HG03159 (cell line): ENCODE measurements at regions not wholly inside any gene's neighbourhood (a gene's known extent, or its start where the extent isn't known, plus 50 kb on each side); places are given as distances from the start of the nearest gene placed in this dataset.
A peak's percentile ranks its signal among the peaks of the same experiment; 100 is the strongest.

Experiments
- ATAC-seq: cut with Tn5 transposase; IDR thresholded peaks from one replicate; pipeline ENCODE4 v1.9.1; 2021; ENCODE audit warnings: mild to moderate bottlenecking, moderate library complexity; ENCODE audit not compliant: unreplicated experiment

DNA sequence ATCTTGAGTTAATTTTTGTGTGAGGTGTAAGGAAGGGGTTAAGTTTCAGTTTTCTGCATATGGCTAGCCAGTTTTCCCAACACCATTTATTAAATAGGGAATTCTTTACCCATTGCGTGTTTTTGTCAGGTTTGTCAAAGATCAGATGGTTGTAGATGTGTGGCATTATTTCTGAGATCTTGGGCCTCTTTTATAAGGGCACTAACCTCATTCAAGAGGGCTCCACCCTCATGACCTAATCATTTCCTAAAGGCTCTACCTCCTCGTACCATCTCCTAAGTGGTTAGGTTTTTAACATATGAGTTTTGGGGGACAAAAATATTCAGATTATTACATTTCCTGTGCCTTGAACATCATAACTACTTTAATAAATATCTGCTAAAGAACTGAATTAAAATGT is 510.9 kb downstream of the UTRN start:
- no peak for ATAC-seq

DNA sequence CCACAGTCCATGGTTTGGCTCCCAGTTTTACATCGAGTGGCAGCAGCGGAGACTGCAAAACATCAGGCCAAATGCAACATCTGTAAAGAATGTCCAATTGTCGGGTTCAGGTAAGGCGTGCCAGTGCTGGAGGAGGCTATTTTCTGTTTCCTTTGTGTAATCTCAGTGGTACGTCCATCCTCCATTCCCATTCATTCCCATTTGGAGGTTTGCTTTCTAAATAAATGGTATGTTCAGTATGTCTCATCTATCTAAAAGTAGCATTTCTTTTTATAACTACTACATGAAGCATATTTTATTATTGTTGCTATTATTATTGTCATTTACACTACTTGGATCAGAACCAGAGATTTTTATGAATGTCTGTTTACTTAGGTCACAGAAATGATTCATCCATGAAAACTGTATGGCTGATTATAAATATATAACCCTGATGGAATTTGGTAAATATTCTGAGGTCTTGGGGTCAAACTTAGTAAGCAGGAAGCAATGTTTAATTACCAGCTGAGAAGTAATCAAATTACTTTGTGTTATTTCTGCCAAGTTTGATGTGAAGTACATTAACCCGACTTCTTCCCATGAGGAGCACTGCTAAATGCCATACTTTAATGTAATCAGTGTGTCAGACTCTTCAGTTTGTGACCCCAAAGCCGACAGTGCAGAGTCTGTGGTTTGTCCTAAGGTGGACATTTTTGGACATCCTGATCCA is 512.9 kb downstream of the UTRN start:
- ATAC-seq, result no peak

DNA sequence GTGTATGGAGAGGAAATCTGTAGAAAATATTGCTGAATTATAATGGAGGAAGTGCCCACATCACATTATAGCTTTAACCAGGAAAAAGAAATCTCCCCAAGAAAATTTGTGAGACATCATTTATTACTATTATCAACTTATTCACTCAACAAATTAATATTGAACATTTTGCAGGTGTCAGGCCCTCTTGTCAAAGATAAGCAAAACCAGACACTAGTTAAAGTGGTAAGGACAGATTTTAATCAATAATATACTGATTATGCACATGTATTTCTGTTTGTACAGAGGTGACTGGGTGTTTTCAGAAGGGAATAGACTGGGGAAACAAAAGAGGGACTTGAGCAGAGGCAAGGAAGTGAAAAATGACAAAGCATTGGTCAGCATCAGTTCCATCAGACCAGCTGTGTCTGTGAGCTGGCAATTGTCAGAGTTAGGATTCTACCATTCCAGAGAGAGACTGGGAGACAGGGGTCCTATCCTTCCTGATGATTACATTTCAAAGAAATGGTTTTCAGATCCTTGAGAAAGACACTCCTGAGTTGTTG is 519.2 kb downstream of the UTRN start:
- no peak for ATAC-seq

DNA sequence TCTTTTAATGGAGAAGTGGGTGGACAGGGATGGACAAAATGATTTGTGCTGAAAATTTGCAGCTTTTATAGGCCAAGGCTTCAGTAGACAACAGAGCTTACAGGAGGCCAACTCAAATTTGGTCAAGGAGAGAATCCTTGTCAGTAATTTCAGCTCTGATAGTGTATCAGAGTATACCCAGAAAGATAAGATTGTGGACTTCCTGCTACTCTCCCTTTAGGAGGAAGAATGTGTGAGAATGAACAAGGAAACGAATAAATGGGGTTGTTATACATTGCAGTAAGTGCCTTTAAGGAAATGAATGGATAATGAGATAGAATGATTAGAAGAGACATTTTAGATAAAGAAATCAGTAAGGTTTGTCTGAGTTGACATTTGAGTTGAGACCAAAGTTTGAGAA is 519.9 kb downstream of the UTRN start:
- no peak for ATAC-seq

DNA sequence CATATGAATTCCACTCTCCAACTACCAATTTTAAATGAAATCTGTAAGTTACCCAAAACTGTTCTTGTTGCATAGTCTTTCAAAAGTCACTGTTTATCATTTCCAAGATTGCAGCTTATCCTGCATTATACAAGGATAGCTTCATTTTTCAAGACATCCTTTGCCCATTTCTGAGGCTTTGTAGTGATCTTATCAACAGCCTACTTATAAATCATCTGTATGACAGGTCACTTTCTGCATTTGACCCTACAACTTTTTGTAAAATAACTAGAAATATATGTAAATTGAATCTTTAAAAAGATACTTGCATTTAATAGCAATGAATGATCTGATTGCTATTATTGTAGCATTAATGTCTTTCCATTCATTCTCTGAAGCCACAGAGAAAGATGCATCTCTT is 521.1 kb downstream of the UTRN start:
- ATAC-seq, result no peak

DNA sequence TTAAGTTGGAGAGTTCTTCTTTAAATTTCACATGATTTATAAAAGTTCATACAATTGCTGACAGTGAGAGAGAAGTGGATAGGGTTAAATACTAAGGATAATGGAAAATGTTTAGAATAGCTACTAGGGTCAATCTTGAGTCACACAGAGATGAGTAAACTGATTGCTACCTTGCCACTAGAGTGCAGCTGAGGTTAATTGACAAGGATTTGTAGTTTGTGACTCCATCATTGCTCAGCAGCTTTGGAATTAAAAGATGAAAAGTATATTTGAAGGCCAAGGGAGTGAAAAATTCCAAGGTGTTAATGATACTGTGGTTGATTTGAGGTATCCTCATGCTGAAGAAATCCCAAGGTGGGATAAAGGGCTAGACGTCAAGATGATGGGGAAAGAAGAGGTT is 524.0 kb downstream of the UTRN start:
- no peak for ATAC-seq

DNA sequence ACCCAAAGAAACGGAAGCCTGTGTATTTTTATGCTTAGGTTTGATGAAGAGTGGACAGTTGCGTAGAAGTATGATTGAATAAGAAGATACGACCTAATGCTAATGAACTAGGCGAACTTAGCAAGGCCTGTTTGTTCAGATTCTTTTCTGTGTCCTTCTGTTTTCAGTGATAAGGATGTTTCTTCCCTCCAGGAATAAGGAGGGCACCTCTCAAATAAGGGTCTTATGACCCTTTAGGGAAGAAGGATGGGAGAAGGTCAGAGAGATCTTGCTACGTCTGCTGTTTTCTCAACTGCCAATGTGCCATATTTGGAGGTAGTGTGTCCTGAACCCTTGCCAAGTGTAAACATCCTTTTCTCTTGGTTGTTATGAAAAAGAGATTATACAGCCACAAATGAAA is 524.8 kb downstream of the UTRN start:
- ATAC-seq, result no peak

DNA sequence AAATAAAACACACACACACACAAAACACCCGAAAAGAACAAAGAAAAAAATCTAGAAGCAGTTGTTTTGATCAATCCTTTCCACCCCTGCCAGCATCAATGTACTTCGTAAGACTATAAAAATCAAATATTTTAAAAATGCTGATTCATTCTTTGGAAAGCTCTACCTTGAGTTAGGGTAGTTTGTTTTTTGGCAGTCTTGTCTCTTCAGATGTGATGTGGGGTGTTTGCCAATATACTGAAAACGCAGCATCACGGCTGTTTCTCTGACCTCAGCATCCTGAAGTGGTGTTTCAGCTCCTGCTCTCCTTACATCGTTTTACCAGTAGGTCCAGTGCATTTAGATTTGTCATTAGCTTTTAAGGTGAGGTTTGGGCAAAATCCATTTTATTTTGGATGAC is 526.0 kb downstream of the UTRN start:
- no peak for ATAC-seq

DNA sequence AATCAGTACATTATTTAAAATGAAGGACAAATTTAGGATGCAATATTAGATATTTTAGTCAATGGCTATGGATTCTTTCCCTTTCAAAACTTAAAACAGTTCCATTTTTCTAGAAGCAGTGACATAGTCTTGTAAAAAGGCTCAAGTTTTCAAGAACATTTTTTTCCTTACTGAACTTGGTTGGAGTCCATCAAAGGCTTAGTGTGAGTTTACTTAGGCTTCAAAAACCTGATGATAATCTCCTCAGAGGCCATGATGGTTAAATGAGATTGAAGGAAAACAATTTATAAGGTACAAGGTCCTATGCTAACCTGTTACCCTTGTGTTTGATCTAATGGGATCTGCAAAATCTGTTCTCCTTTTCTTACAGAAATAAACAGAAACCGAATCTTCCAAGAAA is 531.8 kb downstream of the UTRN start:
- ATAC-seq, result no peak

DNA sequence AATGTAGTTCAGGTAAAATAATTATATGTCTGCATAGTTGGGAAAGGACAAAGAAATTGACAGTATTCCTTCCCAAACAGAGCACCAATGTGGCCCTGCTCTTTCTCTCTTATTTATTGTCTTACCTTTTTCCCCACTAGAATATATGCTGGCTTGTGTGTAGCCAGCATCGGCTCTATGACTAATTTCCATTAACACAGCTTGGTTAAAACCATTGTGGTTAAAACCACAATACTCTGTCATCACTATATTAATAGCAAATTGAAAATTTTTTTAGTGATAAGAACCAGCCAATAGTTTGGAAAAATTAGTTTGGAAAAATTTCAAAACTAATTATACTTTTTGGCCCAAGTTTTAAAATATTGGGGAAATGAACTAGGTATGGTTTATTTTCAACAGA is 535.1 kb downstream of the UTRN start:
- ATAC-seq, result peak; percentile 81

DNA sequence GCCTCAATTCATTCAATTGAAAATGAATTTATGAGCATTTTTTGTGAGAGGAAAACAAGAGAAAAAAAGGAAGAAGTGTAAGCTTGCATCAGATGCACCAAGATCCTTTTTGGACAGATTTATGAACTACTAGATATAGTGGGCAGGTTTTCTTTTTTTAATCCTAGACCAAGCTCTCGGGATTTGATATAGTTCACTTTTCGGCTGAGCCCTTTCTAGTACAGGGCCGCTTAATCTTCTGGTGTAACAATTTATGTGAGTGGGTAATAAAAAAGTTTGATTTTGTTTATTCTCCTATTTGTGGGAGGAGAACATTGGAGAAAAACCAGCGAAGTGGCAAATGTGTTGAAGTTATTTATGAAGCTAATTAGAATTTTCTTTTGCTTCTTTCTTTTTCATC is 538.0 kb downstream of the UTRN start:
- ATAC-seq, result no peak

DNA sequence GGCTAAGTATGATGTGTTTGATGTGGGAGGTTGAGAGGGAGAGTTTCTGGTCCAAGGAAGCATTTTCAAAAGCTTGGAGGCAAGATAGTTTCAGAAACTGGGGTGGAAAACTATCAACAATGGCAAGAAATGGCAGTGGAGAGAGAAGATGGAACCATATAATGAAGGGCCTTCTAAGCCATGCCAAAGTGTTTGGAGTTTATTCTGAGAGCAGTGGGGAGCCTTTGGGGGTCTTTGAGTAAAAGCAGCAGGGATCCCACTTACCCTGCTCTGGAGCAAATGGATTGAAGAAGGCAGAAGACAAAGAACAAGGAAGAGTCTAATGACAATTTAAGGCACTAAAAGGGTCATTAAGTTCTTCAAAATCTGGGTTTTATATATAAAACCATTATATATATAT is 538.9 kb downstream of the UTRN start:
- ATAC-seq, result no peak

DNA sequence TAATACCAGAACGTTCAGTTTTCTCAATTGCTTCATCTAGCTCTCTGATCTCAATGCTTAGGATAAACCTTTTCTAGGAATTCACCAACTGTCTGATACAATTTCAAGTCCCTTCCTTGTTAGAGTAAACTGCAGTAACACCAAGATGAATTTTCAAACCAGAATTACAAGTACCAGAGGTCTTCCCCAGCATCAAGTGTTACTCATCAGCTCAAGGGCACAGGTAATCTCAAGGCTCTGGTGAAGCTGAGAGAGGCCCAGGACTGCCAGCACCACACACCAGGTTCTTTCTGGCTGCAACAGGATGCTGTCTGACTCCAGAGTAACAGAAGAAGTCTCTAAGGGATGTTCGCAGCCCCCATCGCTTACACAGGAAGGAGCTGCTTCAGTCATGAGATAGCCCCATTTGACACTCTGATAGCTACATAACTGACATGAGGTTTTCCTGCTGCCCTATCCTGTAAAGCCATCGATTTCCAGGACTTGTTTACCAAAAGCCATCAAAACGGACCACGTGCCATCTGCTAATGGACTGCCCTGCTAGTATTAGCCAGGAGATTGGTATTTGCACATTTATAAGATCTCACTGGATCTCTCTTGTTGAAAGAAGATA is 549.4 kb downstream of the UTRN start:
- no peak for ATAC-seq

DNA sequence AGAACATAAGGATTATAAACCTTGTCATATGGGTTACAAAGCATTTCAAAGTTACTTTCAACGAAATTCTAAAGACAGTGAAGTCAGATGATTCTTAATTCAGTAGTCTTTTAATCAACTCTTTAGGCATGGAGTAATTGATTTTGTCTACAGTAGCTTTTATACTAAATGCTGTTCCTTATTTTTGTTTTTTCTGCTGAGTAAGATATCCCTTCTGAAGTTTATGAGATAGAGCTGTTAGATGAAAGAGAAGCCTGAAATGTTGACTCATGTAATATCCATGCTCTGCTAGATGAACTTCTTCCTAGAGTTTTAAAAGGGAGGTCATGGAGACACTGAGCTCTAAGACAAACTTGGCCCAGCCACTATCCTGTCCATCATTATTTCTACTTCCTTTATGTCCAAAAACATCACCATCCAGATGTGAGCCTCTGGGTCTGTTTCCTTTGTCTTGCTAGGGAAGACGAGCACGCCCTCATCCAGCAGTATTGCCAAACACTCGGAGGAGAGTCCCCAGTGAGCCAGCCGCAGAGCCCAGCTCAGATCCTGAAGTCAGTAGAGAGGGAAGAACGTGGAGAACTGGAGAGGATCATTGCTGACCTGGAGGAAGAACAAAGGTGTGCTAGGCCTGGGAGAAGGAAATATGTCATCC is 550.3 kb downstream of the UTRN start:
- no peak for ATAC-seq

DNA sequence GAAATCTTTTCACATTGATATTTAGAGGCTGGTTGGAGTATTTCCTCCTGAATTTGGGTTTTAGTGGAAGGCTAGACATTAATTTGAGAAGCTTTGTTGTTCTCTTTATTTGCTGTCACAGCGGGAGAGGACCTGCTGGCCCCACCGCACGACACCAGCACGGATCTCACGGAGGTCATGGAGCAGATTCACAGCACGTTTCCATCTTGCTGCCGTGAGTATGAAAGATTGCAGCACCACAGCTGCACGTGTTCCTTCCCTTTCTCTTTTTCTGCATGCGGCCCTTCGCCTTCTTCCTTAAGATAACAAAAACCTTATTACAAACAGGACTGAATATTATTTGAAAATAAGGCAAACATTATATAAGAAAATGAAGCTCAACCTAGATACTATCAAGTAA is 555.5 kb downstream of the UTRN start:
- no peak for ATAC-seq

DNA sequence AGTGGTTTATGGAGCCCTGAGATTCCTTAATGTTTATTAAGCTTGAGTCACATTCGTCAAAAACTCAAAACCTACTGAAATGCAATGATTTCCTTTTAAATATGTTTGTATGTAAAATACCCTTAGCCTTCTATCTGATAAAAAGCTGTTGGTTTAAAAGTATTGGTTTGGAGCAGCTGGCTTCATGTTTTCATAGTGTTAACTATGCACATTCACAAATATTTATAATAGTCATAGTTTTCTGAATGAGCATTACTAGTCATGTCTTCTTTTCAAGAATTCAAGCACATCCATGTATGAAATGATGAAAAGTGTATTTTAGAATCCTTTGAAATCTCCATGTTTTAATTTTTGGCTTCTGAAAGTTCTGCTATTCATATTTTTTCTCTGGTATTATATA is 558.6 kb downstream of the UTRN start:
- no peak for ATAC-seq

DNA sequence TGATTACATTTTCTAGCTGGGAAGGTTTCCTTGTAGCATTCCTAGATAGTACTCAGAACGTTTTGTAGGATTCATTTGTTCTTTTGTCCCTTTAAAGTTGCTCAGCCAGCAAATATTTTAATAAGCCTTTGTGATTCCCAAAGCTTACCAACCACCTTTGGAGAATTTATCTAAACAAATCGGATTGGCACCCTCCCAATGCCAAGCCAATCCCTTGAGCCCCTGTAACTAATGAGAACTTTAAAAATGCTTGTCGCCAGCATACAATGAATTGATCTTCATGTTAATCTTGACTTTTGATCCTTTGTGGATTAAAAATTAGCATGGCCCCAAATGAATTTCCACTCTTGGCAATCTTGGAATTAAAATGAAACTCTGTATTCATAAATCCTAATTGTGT is 559.5 kb downstream of the UTRN start:
- no peak for ATAC-seq

DNA sequence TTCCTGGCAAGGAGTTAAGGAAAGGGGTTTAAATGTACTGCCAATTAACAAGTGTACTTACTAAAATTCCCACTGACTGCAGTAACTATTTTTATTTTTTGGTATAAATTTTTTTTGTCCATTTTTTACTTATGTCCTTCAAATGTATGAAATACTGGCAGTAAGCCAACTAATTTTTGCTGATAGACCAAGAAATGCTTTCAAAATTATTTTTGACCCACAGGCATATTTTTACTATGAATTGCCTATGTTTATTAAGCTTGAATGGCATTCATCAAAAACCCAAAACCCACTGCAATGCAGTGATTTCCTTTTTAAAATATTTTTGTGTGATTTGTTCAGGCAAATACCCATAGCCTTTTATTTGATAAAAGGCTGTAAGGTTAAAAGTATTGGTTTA is 560.1 kb downstream of the UTRN start:
- ATAC-seq, result no peak

DNA sequence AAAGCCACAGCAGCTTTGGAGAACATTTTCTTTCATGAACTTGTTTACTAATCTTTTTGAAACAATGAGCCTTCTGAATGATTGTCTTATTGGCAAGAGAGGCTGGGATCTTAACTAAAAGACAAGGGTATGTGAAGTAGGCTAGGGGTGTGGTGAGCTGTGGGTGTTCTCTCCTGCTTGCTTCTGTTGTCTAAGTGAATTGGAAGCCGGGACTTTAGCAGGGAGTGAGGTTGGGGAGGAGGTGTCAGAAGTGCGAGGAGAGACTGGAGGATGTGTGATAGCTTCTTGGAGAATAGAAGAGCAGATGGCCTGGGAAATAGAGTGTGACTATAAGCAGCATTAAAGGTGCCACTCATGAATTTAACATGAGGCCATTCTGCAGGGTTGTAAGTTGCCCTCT is 562.8 kb downstream of the UTRN start:
- no peak for ATAC-seq

DNA sequence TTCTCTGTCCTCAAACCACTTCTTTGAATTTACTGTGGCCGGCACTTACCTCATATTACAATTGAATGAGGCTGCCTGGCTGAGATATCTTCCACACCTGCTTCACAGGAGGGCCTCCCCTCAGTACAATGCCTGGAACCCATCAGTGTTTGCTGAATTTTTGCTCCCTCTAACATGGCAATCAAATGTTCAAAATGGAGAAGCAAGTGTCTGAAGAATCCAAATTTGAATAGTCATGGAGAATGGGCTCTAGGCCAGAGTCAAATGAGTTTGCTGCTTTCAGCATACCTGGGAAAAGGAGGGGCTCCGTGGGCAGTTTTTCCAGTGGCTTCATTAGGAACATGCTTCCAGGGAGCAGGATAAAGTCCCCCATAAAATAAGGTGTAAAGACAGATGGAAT is 564.8 kb downstream of the UTRN start:
- ATAC-seq, result no peak

DNA sequence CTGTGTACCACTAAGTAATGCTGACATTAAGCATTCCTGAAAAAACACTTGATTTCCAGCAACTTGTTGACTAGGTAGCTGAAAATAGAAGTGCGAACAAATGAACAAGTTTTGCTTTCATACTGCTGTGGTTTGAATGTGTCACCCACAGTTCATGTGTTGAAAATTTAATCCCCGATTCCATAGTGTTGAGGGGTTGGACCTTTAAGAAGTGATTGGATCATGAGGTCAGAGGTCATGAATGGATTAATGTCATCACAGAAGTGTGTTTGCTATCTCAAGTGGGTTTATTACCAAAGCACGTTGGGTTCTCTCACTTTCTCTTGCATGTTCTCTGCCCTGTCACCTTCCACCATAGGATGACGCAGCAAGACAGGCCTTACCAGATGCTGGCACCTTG is 568.5 kb downstream of the UTRN start:
- no peak for ATAC-seq

DNA sequence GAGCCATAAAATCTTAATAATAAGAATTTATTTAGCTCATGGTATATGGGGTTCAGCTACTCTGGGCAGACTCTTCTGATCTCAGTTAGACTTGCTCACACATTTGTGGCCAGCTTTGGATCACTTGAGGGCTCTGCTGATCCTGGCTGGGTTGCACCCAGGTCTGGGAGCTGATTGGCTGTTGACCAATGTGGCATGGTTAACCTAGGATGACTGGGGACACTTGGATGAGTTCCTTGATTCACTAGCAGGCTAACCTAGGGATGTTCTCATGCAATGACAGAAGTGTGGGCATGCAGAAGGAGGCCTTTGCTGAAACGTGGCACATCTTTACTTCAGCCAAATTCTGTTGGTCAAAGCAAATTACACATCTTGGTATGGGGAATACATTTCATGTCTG is 569.5 kb downstream of the UTRN start:
- no peak for ATAC-seq
